ENCODE measurements at regions not wholly inside any gene's neighbourhood (a gene's known extent, or its start where the extent isn't known, plus 50 kb on each side); places are given as distances from the start of the nearest gene placed in this dataset.

GRCh38 chr12:131637986-131638385 lies 72.9 kb upstream of the SFSWAP start:
- no peak overlapping the region for H3K27ac ChIP-seq (ENCODE audit: control insufficient read depth, insufficient read depth, low read length)
- no peaks in the 10 kb centered on the region for H3K79me2 ChIP-seq (ENCODE audit: control insufficient read depth, insufficient read depth, low read length)
- H4K20me1 ChIP-seq (ENCODE audit: control insufficient read depth, extremely low read depth, insufficient read depth, low read length) = no peaks in the 10 kb centered on the region
- no peak overlapping the region for H2AFZ ChIP-seq (ENCODE audit: control insufficient read depth, low read length)
- dilution Hi-C loops (cut with MboI; ENCODE audit: extremely low pct_ligation_motif_present, low sequenced_read_pairs) = no loop called here
- no peaks in the 10 kb centered on the region for H3K9me3 ChIP-seq (ENCODE audit: control insufficient read depth, low read depth, low read length)
- no peaks in the 10 kb centered on the region for H3K36me3 ChIP-seq (ENCODE audit: control insufficient read depth in 2 of 2, extremely low read depth in 1 of 2, insufficient read depth in 2 of 2, low read length in 2 of 2)
- TF ChIP-seq CTCF (optimal IDR thresholded peaks at IDR 0.05 in 1 of 3, IDR thresholded peaks at IDR 0.05 in 1 of 3, conservative IDR thresholded peaks at IDR 0.05 in 1 of 3; ENCODE audit: extremely low read depth in 1 of 3, insufficient read depth in 2 of 3, low read length in 3 of 3) (no peak), EZH2 (IDR thresholded peaks at IDR 0.05; ENCODE audit: low read length) (no peak)
- H3K4me1 ChIP-seq (ENCODE audit: control insufficient read depth, extremely low read depth, insufficient read depth, low read length) = no peaks in the 10 kb centered on the region
- no peak for FAIRE-seq
- no peak overlapping the region for H3K4me2 ChIP-seq (ENCODE audit: control insufficient read depth, extremely low read depth, insufficient read depth, low read depth, low read length)
- no peak overlapping the region for H3K4me3 ChIP-seq (ENCODE audit: control insufficient read depth in 2 of 3, extremely low read depth in 1 of 3, insufficient read depth in 2 of 3, low read depth in 1 of 3, low read length in 3 of 3)
- no peak overlapping the region for H3K9ac ChIP-seq (ENCODE audit: control insufficient read depth, extremely low read depth, insufficient read depth, low read length)
- no peaks in the 10 kb centered on the region for H3K27me3 ChIP-seq (ENCODE audit: control insufficient read depth, extremely low read depth, insufficient read depth, low read length)
- DNase-seq (ENCODE audit: low read depth, low spot score) = no peak
- H3K9me1 ChIP-seq (ENCODE audit: control insufficient read depth, extremely low read depth, insufficient read depth, low read length) = no peaks in the 10 kb centered on the region

GRCh38 chr12:131639270-131639940 lies 71.5 kb upstream of the SFSWAP start:
- H3K9me1 ChIP-seq (ENCODE audit: control insufficient read depth, extremely low read depth, insufficient read depth, low read length) = no peaks in the 10 kb centered on the region
- no peaks in the 10 kb centered on the region for H4K20me1 ChIP-seq (ENCODE audit: control insufficient read depth, extremely low read depth, insufficient read depth, low read length)
- no peak overlapping the region for H2AFZ ChIP-seq (ENCODE audit: control insufficient read depth, low read length)
- no peaks in the 10 kb centered on the region for H3K4me1 ChIP-seq (ENCODE audit: control insufficient read depth, extremely low read depth, insufficient read depth, low read length)
- dilution Hi-C loops (cut with MboI; ENCODE audit: extremely low pct_ligation_motif_present, low sequenced_read_pairs) = no loop called here
- no peak for DNase-seq (ENCODE audit: low read depth, low spot score)
- H3K27ac ChIP-seq (ENCODE audit: control insufficient read depth, insufficient read depth, low read length) = no peak overlapping the region
- no peak overlapping the region for H3K9ac ChIP-seq (ENCODE audit: control insufficient read depth, extremely low read depth, insufficient read depth, low read length)
- H3K4me2 ChIP-seq (ENCODE audit: control insufficient read depth, extremely low read depth, insufficient read depth, low read depth, low read length) = no peak overlapping the region
- no peaks in the 10 kb centered on the region for H3K27me3 ChIP-seq (ENCODE audit: control insufficient read depth, extremely low read depth, insufficient read depth, low read length)
- no peaks in the 10 kb centered on the region for H3K79me2 ChIP-seq (ENCODE audit: control insufficient read depth, insufficient read depth, low read length)
- TF ChIP-seq EZH2 (IDR thresholded peaks at IDR 0.05; ENCODE audit: low read length) = no peak
- TF ChIP-seq CTCF (optimal IDR thresholded peaks at IDR 0.05 in 1 of 3, IDR thresholded peaks at IDR 0.05 in 1 of 3, conservative IDR thresholded peaks at IDR 0.05 in 1 of 3; ENCODE audit: extremely low read depth in 1 of 3, insufficient read depth in 2 of 3, low read length in 3 of 3) = no peak
- no peaks in the 10 kb centered on the region for H3K9me3 ChIP-seq (ENCODE audit: control insufficient read depth, low read depth, low read length)
- no peak for FAIRE-seq
- no peaks in the 10 kb centered on the region for H3K36me3 ChIP-seq (ENCODE audit: control insufficient read depth in 2 of 2, extremely low read depth in 1 of 2, insufficient read depth in 2 of 2, low read length in 2 of 2)
- H3K4me3 ChIP-seq (ENCODE audit: control insufficient read depth in 2 of 3, extremely low read depth in 1 of 3, insufficient read depth in 2 of 3, low read depth in 1 of 3, low read length in 3 of 3) = no peak overlapping the region

Measured in keratinocyte (primary cell).